Activated T-cell treated with anti-CD3 and anti-CD28 coated beads, Interleukin-2, amount 50 U/mL, for 1 hour (primary cell): ENCODE measurements at regions not wholly inside any gene's neighbourhood (a gene's known extent, or its start where the extent isn't known, plus 50 kb on each side); places are given as distances from the start of the nearest gene placed in this dataset.
"Not testable (repeated sequence)": the region's sequence is repeated elsewhere in the genome, so short reads cannot be mapped to it uniquely, and the experiment has no call there.

Experiments
- DNase-seq: peaks from one replicate; pipeline ENCODE4 v3.0.0-alpha.2; 2020

- DNase-seq, result no peak
These were observed 260.5 kb upstream of the FAT1 start for GRCh38 chr4:186984105-186984644.

GRCh38 chr4:186999686-187000085 lies 276.0 kb upstream of the FAT1 start:
- no peak for DNase-seq

GRCh38 chr4:187000281-187000680 lies 276.6 kb upstream of the FAT1 start:
- DNase-seq, result no peak

- DNase-seq, result not testable (repeated sequence)
These were observed 278.5 kb upstream of the FAT1 start for GRCh38 chr4:187002133-187002532.

- no peak for DNase-seq
These were observed 281.0 kb upstream of the FAT1 start for GRCh38 chr4:187004628-187005027.

- DNase-seq, result no peak
These were observed 282.5 kb upstream of the FAT1 start for GRCh38 chr4:187006189-187006618.

GRCh38 chr4:187010052-187010451 lies 286.4 kb upstream of the FAT1 start:
- DNase-seq, result no peak

- no peak for DNase-seq
These were observed 292.4 kb upstream of the FAT1 start for GRCh38 chr4:187016101-187016500.

- DNase-seq, result no peak
These were observed 293.5 kb upstream of the FAT1 start for GRCh38 chr4:187017147-187017546.

GRCh38 chr4:187019896-187020295 lies 296.2 kb upstream of the FAT1 start:
- no peak for DNase-seq

GRCh38 chr4:187020676-187021075 lies 297.0 kb upstream of the FAT1 start:
- DNase-seq, result no peak

GRCh38 chr4:187021436-187022205 lies 298.0 kb upstream of the FAT1 start:
- no peak for DNase-seq

- DNase-seq, result no peak
These were observed 303.6 kb upstream of the FAT1 start for GRCh38 chr4:187027272-187027671.

- DNase-seq, result no peak
These were observed 318.6 kb upstream of the FAT1 start for GRCh38 chr4:187042251-187042650.

GRCh38 chr4:187046471-187046870 lies 322.8 kb upstream of the FAT1 start:
- no peak for DNase-seq

- DNase-seq, result no peak
These were observed 335.4 kb upstream of the FAT1 start for GRCh38 chr4:187059021-187059420.

- no peak for DNase-seq
These were observed 336.2 kb upstream of the FAT1 start for GRCh38 chr4:187059895-187060294.

GRCh38 chr4:187060551-187060950 lies 336.9 kb upstream of the FAT1 start:
- DNase-seq, result no peak

- DNase-seq, result no peak
These were observed 339.6 kb upstream of the FAT1 start for GRCh38 chr4:187063251-187063650.

- DNase-seq, result no peak
These were observed 340.4 kb upstream of the FAT1 start for GRCh38 chr4:187064033-187064432.

GRCh38 chr4:187065396-187065795 lies 341.7 kb upstream of the FAT1 start:
- DNase-seq, result no peak

GRCh38 chr4:187065806-187066205 lies 342.1 kb upstream of the FAT1 start:
- DNase-seq, result no peak

- no peak for DNase-seq
These were observed 345.7 kb upstream of the FAT1 start for GRCh38 chr4:187069398-187069797.

GRCh38 chr4:187070158-187070557 lies 346.5 kb upstream of the FAT1 start:
- DNase-seq, result no peak

GRCh38 chr4:187070740-187071139 lies 347.1 kb upstream of the FAT1 start:
- no peak for DNase-seq
